Stomach smooth muscle (tissue), 2 donors: ENCODE measurements at regions not wholly inside any gene's neighbourhood (a gene's known extent, or its start where the extent isn't known, plus 50 kb on each side); places are given as distances from the start of the nearest gene placed in this dataset.

ENCODE experiments used
- H3K27ac ChIP-seq: one replicate; pipeline ENCODE4 v1.7.0; 2013; ENCODE audit warnings: mild to moderate bottlenecking, low read length, inconsistent platforms
- H3K27me3 ChIP-seq, 2 donors: one replicate each; pipeline ENCODE4 v1.7.0; 2013; ENCODE audit warnings: low read length in 2 of 2; ENCODE audit not compliant: insufficient read depth in 2 of 2, control insufficient read depth in 1 of 2
- H3K36me3 ChIP-seq, 2 donors: one replicate each; pipeline ENCODE4 v1.7.0; 2013; ENCODE audit warnings: low read length in 2 of 2; ENCODE audit not compliant: control insufficient read depth in 2 of 2, insufficient read depth in 2 of 2
- H3K4me1 ChIP-seq: one replicate; pipeline ENCODE4 v1.7.0; 2013; ENCODE audit warnings: low read length; ENCODE audit not compliant: control insufficient read depth, insufficient read depth
- H3K4me3 ChIP-seq, 2 donors: one replicate each; pipeline ENCODE4 v1.7.0; 2013; ENCODE audit warnings: low read length in 2 of 2
- H3K9ac ChIP-seq, 2 donors: one replicate each; pipeline ENCODE4 v1.7.0; 2013; ENCODE audit warnings: low read length in 2 of 2, mild to moderate bottlenecking in 1 of 2
- H3K9me3 ChIP-seq, 2 donors: one replicate each; pipeline ENCODE4 v1.7.0; 2013; ENCODE audit warnings: low read length in 2 of 2; ENCODE audit not compliant: control insufficient read depth in 2 of 2
- donor health status: healthy.
- donor health status: Pancreatic carcinoma.

DNA sequence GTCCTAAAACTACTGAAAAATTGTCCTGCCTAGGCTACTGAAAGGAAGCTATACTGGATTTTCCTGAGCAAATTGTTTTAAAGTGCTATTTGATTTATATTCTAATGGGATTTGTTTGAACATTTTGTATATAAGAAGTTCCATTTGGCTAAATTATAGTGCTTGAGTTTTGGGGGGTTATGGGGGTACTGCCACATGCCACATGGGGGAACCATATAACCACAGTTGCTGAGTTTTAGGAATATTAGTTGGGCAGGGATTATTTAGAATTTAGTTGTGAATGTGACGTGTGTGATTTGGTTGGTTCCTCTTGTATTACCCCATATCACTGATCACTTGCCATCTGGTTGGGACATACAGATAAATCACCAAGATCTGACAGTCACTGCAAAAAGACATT is 224.5 kb upstream of the TAPT1 start:
- no peaks in the 10 kb centered on the region for H3K27me3 ChIP-seq
- H3K36me3 ChIP-seq, result no peaks in the 10 kb centered on the region
- no peaks in the 10 kb centered on the region for H3K4me1 ChIP-seq
- no peaks in the 10 kb centered on the region for H3K9me3 ChIP-seq
- no peak overlapping the region for H3K27ac ChIP-seq
- no peak overlapping the region for H3K9ac ChIP-seq
- H3K4me3 ChIP-seq, result no peak overlapping the region

- Histone ChIP-seq H3K4me1 (no peaks in the 10 kb centered on the region), H3K27me3 (no peaks in the 10 kb centered on the region), H3K9ac (no peak overlapping the region), H3K27ac (no peak overlapping the region), H3K4me3 (no peak overlapping the region), H3K36me3 (no peaks in the 10 kb centered on the region), H3K9me3 (no peaks in the 10 kb centered on the region)
Measured at GRCh38 chr4:16450031-16450430, 223.8 kb upstream of the TAPT1 start.

GRCh38 chr4:16449406-16449805 is 223.1 kb upstream of the TAPT1 start:
- H3K4me3 ChIP-seq, result no peak overlapping the region
- no peak overlapping the region for H3K27ac ChIP-seq
- no peak overlapping the region for H3K9ac ChIP-seq
- no peaks in the 10 kb centered on the region for H3K27me3 ChIP-seq
- H3K4me1 ChIP-seq, result no peaks in the 10 kb centered on the region
- no peaks in the 10 kb centered on the region for H3K36me3 ChIP-seq
- no peaks in the 10 kb centered on the region for H3K9me3 ChIP-seq

GRCh38 chr4:16448241-16448840 is 222.1 kb upstream of the TAPT1 start:
- Histone ChIP-seq H3K9ac (no peak overlapping the region), H3K4me3 (no peak overlapping the region), H3K27me3 (no peaks in the 10 kb centered on the region), H3K36me3 (no peaks in the 10 kb centered on the region), H3K4me1 (no peaks in the 10 kb centered on the region), H3K9me3 (no peaks in the 10 kb centered on the region), H3K27ac (no peak overlapping the region)

DNA sequence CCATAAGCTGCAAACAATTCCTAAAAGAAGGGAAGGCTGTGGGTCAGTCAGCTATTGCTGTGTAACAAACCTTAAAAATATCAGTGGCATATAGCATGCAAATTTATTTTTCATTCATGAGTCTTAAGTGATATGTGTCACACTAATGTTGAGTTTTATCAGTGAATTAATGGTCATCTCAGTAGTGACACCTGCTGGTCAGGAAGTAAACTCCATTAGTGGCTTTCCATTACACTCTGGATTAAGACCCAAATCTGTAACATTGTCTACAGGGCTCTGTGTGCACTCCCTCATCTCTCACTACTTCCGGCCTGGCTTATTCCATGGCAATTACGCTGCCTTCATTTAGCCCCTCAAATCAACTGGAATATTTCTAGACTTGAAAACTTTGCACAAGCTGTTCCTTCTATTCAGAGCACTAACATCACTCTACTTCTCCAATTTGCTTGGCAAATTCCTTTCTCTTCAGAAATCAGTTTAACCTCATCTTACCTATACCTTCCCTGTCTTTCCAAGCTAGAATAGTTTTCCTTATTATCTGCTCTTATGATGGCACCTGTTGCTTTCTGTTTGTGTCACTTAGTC is 217.3 kb upstream of the TAPT1 start:
- no peaks in the 10 kb centered on the region for H3K9me3 ChIP-seq

DNA sequence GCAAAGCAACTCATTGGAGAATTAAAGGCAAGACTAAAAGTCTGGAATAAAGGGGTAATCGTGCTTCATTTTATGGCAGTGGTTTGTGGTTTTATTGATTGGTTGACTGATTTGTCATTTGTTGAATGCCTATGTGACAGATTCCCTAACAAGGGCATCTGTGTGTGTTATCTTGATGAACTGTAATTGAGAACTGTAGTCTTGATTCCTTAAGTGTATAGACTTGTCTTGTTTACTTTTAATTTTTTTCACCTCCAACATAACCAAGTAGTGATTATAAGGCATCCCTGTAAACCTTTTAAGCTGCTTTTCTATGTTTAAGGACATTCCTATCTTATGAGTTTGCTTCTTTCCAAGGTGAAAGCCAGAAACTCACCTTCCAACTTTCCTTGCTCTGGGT is 216.0 kb upstream of the TAPT1 start:
- H3K9me3 ChIP-seq, result peaks cover 0 to 6% of the 10 kb centered on the region in 2 donors
- H3K4me3 ChIP-seq, result no peak overlapping the region
- H3K27ac ChIP-seq, result no peak overlapping the region
- no peaks in the 10 kb centered on the region for H3K4me1 ChIP-seq
- H3K9ac ChIP-seq, result no peak overlapping the region
- H3K36me3 ChIP-seq, result no peaks in the 10 kb centered on the region
- H3K27me3 ChIP-seq, result no peaks in the 10 kb centered on the region

More for the DNA sequence above, 217.3 kb upstream of the TAPT1 start:
- Histone ChIP-seq H3K9ac (no peak overlapping the region), H3K27ac (no peak overlapping the region), H3K36me3 (no peaks in the 10 kb centered on the region), H3K27me3 (no peaks in the 10 kb centered on the region), H3K4me1 (no peaks in the 10 kb centered on the region), H3K4me3 (no peak overlapping the region)

- Histone ChIP-seq H3K4me3 (no peak overlapping the region), H3K27me3 (no peaks in the 10 kb centered on the region), H3K9me3 (peaks cover 0 to 6% of the 10 kb centered on the region in 2 donors), H3K4me1 (no peaks in the 10 kb centered on the region), H3K9ac (no peak overlapping the region), H3K27ac (no peak overlapping the region), H3K36me3 (no peaks in the 10 kb centered on the region)
Measured at GRCh38 chr4:16439768-16440167, 213.5 kb upstream of the TAPT1 start.

GRCh38 chr4:16438986-16439385 is 212.7 kb upstream of the TAPT1 start:
- H3K36me3 ChIP-seq, result no peaks in the 10 kb centered on the region
- H3K27ac ChIP-seq, result no peak overlapping the region
- no peaks in the 10 kb centered on the region for H3K4me1 ChIP-seq
- no peak overlapping the region for H3K9ac ChIP-seq
- peaks cover 0 to 6% of the 10 kb centered on the region in 2 donors for H3K9me3 ChIP-seq
- H3K4me3 ChIP-seq, result no peak overlapping the region
- no peaks in the 10 kb centered on the region for H3K27me3 ChIP-seq

- Histone ChIP-seq H3K9ac (no peak overlapping the region), H3K4me1 (no peaks in the 10 kb centered on the region), H3K27me3 (no peaks in the 10 kb centered on the region), H3K27ac (no peak overlapping the region), H3K4me3 (no peak overlapping the region), H3K9me3 (peaks cover 0 to 6% of the 10 kb centered on the region in 2 donors), H3K36me3 (no peaks in the 10 kb centered on the region)
Measured at GRCh38 chr4:16437836-16438235, 211.6 kb upstream of the TAPT1 start.

GRCh38 chr4:16431866-16432265 is 205.6 kb upstream of the TAPT1 start:
- Histone ChIP-seq H3K4me1 (no peaks in the 10 kb centered on the region), H3K27me3 (no peaks in the 10 kb centered on the region), H3K36me3 (no peaks in the 10 kb centered on the region)

DNA sequence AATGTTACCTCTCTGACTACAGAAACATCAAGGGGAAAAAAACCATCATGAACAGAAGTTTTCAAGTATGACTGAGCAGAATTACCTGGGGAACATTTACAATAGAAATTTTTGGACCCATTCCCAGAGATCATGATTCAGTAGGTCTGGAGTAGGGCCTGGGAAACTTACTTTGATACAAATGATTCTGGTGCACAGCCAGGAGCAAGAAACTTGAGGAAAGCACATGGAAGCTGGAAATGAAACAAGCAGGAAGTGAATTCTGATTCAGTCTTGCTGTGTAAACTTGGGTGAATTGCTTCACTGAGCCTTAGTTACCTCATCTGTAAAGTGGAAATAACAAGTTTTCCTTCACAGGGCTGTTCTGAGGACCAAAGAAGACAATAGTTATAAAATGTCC is 192.5 kb upstream of the TAPT1 start:
- no peak overlapping the region for H3K9ac ChIP-seq
- H3K27me3 ChIP-seq, result no peaks in the 10 kb centered on the region
- no peaks in the 10 kb centered on the region for H3K4me1 ChIP-seq
- no peak overlapping the region for H3K4me3 ChIP-seq
- H3K27ac ChIP-seq, result no peak overlapping the region
- peaks cover 0 to 3% of the 10 kb centered on the region in 2 donors for H3K9me3 ChIP-seq
- no peaks in the 10 kb centered on the region for H3K36me3 ChIP-seq

More at GRCh38 chr4:16431866-16432265, 205.6 kb upstream of the TAPT1 start:
- Histone ChIP-seq H3K27ac (no peak overlapping the region), H3K9me3 (peaks cover 0 to 2% of the 10 kb centered on the region in 2 donors), H3K9ac (no peak overlapping the region), H3K4me3 (no peak overlapping the region)
